HepG2 (cell line): ENCODE measurements at regions not wholly inside any gene's neighbourhood (a gene's known extent, or its start where the extent isn't known, plus 50 kb on each side); places are given as distances from the start of the nearest gene placed in this dataset.

Experiments used
- CEBPB ChIP-seq: IDR thresholded peaks from 2 replicates; pipeline ENCODE4 v1.6.1; 2011; ENCODE audit warnings: low read depth, low read length, improper control_type of control experiment, borderline replicate concordance
- DR1 ChIP-seq: sonication (generic); formaldehyde crosslinking; IDR thresholded peaks from 2 replicates; pipeline ENCODE4 v1.8.0; 2021; ENCODE audit warnings: mild to moderate bottlenecking, missing genetic modification reagents, inconsistent platforms

- TF ChIP-seq DR1 (CRISPR knock-in tag) (no peak), CEBPB (no peak)
Observed at GRCh38 chr5:106530150-106530549, 1140.6 kb downstream of the EFNA5 start.
